Right renal pelvis (tissue), 4 donors: ENCODE measurements at regions not wholly inside any gene's neighbourhood (a gene's known extent, or its start where the extent isn't known, plus 50 kb on each side); places are given as distances from the start of the nearest gene placed in this dataset.

Experiments
- DNase-seq, 4 donors: peaks; one replicate each; pipeline ENCODE4 v3.0.0-alpha.2; 2013; ENCODE audit warnings: low read depth in 4 of 4, low spot score in 3 of 4, missing footprints in 1 of 4

- DNase-seq = no peak
Measured at GRCh38 chrX:5122181-5122678, 1106.4 kb downstream of the NLGN4X start.

- no peak for DNase-seq
Measured at GRCh38 chrX:5117816-5118215, 1110.9 kb downstream of the NLGN4X start.

- DNase-seq = no peak
Measured at GRCh38 chrX:5113128-5113527, 1115.5 kb downstream of the NLGN4X start.

GRCh38 chrX:5100004-5100403, 1128.7 kb downstream of the NLGN4X start:
- no peak for DNase-seq

- no peak for DNase-seq
Measured at GRCh38 chrX:5086388-5086787, 1142.3 kb downstream of the NLGN4X start.

- no peak for DNase-seq
Measured at GRCh38 chrX:5084279-5084678, 1144.4 kb downstream of the NLGN4X start.

- DNase-seq = no peak
Measured at GRCh38 chrX:5082705-5083104, 1146.0 kb downstream of the NLGN4X start.

GRCh38 chrX:5080791-5081190, 1147.9 kb downstream of the NLGN4X start:
- DNase-seq = no peak

- no peak for DNase-seq
Measured at GRCh38 chrX:5068550-5068949, 1160.1 kb downstream of the NLGN4X start.

- no peak for DNase-seq
Measured at GRCh38 chrX:5057786-5058185, 1170.9 kb downstream of the NLGN4X start.

GRCh38 chrX:5054852-5055251, 1173.8 kb downstream of the NLGN4X start:
- no peak for DNase-seq

- no peak for DNase-seq
Measured at GRCh38 chrX:5051831-5052491, 1176.7 kb downstream of the NLGN4X start.

GRCh38 chrX:5042563-5042962, 1186.1 kb downstream of the NLGN4X start:
- DNase-seq = no peak

GRCh38 chrX:5031792-5032191, 1196.9 kb downstream of the NLGN4X start:
- DNase-seq = no peak

GRCh38 chrX:5015451-5015850, 1213.2 kb downstream of the NLGN4X start:
- no peak for DNase-seq

- no peak for DNase-seq
Measured at GRCh38 chrX:4994855-4995254, 1233.8 kb downstream of the NLGN4X start.

- DNase-seq = no peak
Measured at GRCh38 chrX:4978613-4979012, 1250.1 kb downstream of the NLGN4X start.

GRCh38 chrX:4971646-4972045, 1257.0 kb downstream of the NLGN4X start:
- DNase-seq = no peak

- no peak for DNase-seq
Measured at GRCh38 chrX:4964112-4964511, 1250.7 kb upstream of the PRKX start.

- no peak for DNase-seq
Measured at GRCh38 chrX:4963432-4963831, 1250.0 kb upstream of the PRKX start.

- DNase-seq = no peak
Measured at GRCh38 chrX:4944767-4945166, 1231.3 kb upstream of the PRKX start.

- DNase-seq = no peak
Measured at GRCh38 chrX:4936315-4936714, 1222.9 kb upstream of the PRKX start.

GRCh38 chrX:4935846-4936245, 1222.4 kb upstream of the PRKX start:
- no peak for DNase-seq
